GM19023 (cell line): ENCODE measurements at regions not wholly inside any gene's neighbourhood (a gene's known extent, or its start where the extent isn't known, plus 50 kb on each side); places are given as distances from the start of the nearest gene placed in this dataset.
"Not testable (repeated sequence)": the region's sequence is repeated elsewhere in the genome, so short reads cannot be mapped to it uniquely, and the experiment has no call there.

Experiments
- ATAC-seq: cut with Tn5 transposase; IDR thresholded peaks from one replicate; pipeline ENCODE4 v1.9.1; 2021; ENCODE audit warnings: mild to moderate bottlenecking, moderate library complexity; ENCODE audit not compliant: unreplicated experiment

DNA sequence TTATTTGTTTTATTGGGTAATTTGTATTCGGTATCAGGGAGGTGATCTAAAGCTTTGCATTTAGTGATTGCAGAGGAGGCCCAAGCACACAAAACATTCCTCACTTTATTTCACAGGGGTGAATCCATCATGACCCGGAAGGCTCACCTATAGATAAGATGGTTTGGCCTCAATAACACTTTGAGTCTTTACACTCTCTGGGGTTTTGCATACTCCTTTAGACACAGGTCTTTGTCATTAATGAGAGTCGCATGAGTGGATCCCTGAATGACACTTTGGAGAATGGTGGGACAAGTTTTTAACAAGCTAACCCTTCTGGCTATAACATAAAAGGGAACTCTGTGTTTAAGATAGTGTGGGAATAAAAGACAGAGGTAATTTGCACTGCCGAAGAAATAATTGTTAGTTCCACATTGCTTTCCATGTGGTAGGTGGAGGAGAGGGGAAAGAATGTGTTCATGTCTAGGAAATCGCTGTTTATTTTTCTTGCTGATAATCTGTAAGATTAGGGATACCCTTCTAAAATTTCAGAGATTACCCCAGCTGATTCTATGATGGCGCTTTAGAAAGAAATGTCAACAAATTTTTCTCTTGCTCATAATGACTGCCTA, 455.8 kb downstream of the TFEC start:
- ATAC-seq, result no peak

DNA sequence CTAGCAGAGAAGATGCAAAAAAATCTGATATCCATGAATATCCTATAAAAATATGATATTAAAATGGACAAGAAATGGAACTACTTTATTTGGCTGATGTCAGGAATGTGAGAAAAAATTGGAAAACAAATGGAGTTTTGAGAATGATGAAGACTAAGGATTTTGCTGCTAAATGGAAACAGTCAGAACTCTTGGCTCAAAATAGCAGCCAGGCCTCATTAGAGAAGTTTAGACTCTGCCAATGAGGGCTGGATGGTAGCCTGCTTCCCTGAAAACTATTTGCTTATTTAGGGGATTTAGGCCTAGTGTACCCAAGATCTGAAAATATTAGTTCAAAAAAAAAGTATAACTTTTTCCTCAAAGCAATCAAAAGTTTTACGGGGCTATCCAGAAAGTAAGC, 458.5 kb downstream of the TFEC start:
- ATAC-seq, result no peak

DNA sequence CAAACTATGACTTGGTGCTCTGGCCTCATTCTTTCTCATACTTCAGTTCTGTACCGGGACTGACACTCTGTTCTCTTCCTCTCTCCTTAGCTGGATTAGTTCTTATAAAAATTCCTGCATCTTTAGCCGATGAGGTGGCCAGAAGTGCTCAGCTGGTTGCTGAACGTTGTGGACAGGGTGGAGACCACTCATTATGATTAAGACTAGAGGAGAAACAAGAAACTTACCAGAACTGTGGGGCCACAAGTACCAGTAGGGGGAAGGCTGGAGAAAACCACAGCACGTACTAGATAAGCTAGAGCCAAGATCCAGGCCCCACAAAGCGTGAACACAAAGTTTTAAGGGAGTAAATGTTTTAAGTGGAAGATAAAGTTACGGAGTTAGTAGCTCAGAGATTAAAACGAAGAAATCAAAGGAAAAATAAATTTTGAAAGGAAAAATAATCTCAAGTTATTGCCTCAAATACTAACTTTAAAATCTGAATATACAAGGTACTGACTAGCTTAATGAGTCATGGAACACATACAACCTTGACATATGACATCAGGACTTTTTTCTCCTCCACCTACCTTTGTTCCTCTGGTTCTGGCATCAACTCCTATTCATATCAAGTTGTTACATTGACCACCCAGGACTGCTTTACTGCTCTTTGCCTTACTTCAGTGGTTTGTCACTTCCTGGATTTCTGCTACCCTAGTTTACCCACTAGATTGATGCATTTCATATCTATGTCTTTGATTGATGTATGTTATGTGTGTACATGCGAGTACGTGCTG, 469.0 kb downstream of the TFEC start:
- no peak for ATAC-seq

DNA sequence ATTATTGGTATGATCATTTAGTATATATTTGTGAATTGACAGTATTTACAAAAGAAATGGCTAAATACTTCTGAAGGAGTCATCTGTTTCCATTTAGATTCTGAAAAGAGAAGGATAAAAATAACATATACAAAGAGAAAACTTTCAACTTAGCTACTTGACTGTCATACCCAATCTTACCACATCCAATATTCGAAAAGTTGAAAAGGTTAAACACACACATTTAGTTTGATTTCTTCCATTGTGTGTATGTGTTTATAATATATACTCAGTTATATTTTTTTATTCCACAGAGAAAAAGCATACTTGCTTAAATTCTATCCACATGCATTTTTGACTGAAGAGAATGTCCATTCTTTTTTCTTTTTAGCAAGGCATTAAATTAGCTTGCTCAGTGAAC, 470.7 kb downstream of the TFEC start:
- no peak for ATAC-seq

DNA sequence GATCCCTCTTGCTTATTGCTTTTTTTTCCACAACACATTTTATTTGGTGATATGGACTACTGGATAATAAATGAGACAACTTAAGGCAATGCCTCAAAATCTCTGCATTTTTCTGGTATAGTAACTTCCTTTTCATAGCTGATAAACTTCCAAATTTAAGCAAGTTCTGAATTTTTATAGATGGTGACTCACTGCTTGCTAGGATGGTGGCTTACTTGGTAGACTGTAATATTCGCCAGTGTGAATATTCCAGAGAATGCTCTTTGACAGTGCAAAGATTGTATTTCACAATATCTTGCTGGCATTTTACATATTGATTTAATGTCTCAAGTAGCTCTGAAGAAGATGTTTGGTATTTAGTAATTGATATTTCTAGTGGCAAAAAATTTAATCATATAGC, 472.4 kb downstream of the TFEC start:
- no peak for ATAC-seq

DNA sequence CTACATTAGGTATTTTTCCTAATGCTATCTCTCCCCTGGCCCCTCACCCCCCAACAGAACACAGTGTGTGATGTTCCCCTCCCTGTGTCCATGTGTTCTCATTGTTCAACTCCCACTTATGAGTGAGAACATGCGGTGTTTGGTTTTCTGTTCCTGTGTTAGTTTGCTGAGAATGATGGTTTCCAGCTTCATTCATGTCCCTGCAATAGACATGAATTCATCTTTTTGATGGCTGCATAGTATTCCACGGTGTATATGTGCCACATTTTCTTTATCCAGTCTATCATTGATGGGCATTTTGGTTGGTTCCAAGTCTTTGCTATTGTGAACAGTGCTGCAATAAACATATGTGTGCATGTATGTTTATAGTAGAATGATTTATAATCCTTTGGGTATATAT, 473.3 kb downstream of the TFEC start:
- ATAC-seq, result not testable (repeated sequence)

DNA sequence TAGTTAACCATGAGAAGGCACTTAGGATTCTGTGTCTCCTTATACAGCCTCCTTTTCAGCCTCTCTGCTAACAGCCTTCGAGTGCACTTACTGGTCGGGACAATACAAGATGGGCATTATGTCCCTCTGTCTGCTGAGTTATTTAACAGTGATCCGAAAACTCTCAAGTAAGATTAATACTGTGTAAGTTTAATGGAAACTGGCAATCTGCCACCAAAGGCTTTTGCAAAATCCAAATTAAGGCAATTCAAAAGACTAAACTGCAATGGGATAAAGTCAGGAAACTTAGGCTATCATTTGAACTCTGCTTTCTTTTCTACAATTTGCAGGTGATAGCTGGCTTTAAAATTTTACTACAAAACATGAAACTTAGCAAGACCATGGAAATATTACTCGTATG, 477.8 kb downstream of the TFEC start:
- no peak for ATAC-seq

DNA sequence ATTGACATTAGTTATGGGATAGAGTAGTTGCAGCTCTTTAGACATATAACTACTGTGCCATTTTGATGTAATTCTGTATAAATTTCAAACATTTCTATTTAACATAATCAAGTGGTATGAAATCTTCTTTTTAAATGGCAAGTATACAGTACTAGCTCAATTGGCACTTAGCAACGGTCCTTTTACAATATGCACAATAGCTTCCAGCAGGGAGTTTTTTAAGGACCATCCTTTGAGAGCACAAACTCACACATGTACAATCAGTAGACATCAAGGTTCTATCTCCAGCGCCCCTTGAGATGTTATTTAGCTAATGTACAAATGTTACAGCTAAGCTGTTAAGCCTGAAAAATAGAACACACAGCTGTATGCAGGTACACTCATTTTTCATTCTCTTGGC, 480.7 kb downstream of the TFEC start:
- no peak for ATAC-seq

DNA sequence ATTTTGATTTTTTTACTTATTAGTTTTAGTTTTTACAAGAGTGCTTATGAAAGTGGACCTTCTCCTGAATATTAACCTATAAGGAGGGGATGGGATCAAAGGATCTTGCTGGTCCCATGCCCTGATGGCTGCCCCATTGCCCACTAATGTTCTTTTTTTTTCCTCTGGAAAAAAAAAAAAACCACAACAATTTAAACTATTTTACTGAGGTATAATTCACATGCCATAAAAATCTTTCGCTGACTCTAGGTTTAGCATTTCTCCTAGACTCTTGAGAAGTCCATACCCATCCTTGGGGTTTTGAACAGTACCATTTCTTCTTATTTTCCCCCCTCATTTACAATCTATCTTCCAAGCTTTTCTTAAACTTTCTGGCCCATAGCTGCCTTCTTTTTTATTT, 481.8 kb downstream of the TFEC start:
- ATAC-seq, result no peak

DNA sequence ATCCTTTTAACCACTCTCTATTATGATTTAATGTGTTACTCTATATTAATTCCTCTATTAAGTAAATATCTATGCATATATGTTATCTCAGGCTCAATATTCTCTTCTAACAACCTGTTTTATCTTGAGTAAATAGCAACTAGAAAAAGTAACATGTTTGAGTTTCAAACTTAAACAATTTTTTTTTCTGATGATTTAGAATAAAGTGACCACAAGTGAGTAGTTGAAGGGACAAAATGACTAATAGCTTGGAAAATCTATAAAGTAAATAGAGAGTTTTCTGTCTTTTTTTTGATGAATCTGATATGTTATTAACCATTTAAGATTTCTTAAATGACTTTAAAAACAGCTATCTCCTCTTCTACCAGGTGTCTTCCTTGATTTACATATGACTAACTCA, 483.8 kb downstream of the TFEC start:
- no peak for ATAC-seq

DNA sequence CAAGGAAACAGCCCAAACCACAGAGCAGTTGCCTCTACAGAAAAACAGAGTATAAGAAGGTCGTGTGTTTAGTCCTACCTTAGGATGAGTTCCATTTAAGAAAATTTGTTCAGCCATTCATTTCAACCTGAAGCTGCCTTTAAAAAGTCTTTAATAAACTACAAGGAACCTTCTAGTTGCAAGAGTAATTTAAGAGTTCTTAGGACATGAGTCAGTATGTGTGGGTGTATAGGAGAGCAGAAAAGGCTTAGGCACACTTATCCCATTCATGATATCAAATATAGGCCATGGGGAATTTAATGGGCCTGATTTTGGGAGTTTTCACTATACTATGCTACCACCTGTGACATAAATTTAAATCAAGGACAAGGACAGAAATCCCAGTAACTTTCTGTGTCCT, 496.8 kb downstream of the TFEC start:
- no peak for ATAC-seq

DNA sequence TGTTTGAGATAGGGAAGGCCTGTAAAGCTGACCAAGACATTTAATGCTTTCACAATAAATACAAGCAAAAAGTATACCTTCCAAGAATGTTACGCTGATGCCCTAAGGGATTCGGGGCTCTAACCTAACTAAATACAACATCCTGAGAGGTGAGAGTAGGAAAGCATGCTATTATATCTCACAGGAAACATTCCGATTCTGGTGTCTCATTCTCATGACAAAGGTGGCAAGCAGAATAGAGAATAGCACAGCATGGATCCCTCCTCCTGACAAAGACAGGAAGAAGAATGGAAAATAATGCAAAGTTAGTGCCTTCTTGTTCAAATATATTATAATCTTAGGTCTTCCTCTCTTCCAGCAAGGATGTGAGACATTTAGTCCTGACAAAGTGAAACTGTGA, 504.3 kb downstream of the TFEC start:
- no peak for ATAC-seq

DNA sequence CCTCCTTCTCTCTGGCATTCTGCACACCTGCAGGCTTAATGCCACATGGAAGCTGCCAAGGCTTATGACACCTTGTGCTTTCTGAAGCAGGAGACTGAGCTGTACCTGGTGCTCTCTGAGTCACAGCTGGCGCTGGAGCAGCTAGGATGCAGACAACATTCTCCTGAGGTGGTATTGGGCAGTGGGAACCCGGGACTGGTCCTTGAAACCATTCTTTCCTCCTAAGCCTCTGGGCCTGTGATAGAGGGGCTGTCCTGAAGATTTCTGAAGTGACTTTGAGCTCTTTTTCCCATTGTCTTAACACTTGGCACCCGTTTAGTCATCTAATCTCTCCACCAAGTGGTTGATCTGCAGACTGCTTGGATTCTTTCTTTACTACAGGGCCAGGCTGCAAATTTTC, 508.4 kb downstream of the TFEC start:
- no peak for ATAC-seq

DNA sequence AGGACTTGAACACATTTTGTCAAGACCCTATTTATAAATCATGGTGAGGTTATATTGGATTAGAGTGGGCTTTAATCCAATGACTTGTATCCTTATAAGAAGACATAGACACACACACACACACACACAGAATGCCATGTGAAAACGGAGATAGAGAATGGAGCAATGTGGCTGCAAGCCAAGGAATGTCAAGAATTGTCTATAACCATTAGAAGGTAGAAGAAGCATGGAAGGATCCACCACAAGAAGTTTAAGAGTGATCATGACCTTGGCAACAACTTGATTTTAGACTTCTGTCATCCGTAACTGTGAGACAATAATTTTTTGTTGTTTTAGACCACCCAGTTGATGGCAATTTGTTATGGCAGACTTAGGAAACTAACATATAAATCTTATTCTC, 514.2 kb downstream of the TFEC start:
- no peak for ATAC-seq

DNA sequence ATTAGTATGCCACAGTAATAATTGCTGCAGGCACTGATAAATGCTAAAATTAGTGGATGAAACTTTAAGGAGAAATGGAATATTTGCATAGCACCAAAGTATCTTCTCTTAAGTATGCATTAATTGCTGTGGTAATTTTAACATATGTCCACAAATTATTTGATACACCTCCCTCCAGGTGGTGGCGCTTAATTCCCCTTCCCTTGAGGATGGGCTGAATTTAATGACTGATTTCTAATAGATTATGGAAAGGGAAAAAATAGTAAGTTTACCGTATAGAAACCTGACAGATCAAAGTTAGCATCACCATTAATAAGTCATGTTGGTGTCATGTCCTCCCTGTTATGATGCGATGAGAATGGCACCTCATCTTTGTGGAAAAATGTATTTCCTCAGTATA, 519.2 kb downstream of the TFEC start:
- ATAC-seq, result no peak

DNA sequence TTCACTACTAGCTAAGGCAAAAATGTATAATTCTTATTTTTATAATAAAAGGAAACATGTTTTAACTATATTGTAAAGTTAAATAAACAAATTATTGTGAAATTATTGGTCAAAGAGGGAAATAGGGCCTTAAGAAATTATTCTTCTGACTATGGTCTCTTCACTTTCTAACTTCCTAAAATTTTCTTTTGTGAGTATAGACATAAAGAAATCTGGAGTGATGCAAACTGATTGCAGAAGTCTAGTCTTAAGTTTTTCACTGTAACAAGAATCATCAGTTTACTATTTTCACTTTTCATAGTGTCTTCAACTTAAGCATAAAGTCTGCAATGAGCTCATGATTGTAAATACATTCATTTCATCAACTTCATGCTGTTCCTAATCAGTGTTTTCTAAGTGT, 525.4 kb downstream of the TFEC start:
- no peak for ATAC-seq

DNA sequence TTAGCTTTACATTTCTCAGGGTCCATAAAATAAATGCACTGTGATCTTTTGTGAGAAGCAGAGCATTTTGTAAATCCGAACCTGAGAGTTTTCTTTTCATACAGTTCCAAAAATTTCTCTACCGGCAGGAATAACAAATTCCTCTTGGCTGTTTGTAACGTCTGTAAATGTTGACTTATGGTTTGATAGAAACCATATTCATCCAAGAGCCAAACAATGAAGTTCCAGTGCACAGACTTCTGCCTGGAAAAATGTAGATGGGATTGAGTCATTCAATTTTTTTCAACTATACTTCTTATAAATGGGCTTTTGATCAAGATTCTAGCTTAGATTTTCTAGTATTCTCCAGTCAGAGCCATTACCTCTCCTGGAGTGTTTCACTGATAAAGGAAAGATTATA, 530.6 kb downstream of the TFEC start:
- ATAC-seq, result no peak

DNA sequence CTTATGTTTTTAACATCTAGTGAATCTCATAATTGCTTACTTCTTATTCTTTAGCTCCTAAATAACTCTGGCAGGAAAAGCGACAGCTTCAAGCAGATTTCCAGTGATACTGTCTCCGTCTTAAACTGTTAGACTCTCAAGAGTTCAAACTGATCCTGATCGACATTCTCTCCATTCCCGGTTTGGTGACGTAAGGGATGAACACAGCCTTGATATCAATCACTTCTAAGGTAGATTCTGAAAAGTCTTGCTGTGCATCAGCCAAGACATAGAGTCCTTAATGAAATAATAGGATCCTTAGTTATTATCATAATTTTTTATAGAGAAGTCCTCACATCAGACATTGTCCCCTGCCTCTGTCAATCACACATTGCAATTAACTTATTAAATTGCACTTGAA, 534.6 kb downstream of the TFEC start:
- no peak for ATAC-seq

DNA sequence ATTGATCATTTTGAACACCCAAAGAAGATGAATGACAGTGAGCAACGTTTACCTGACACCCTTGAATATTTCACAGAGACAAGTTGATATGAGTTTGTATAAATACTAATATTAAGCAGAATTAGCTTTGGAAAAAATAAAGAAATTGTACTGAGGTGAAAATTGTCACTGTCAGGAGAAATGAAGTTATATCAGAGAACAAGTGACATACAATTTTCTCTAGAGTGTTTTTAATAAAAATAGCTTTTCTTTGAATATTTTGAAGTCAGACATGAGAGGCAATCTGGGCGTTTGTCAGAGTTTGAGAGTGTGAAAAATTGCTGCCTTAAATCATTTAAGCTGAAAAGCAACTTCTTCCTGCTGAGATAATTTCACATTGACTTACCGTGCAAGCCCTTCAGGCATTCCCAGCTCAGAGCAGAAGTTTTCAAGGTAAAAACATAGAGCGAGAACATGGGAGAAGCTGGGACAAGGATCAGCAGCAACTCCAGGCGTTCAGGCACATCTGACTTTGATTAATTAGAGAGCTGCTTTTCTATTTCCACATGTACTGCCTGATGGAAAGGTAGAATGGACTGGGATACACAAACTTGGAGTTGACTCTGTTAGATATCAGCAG, 535.9 kb downstream of the TFEC start:
- no peak for ATAC-seq

DNA sequence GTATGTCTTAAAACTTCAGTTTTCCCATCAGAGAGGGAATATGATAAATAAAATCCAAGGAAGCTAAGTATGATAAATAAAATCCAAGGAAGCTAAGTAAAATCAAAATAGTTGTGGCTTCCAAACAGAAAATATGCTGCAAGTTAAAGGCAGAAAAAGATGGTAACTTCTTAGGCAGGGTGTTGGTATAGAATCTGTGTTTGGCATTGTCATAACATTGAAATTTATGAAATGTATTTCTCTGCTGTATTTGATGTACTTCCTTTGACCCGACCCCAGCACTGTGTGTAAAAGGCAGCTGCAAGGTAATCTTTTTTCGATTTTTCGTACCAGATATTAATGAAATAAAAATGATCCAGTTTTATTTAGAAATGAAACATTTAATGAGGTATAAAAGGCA, 537.2 kb downstream of the TFEC start:
- no peak for ATAC-seq

DNA sequence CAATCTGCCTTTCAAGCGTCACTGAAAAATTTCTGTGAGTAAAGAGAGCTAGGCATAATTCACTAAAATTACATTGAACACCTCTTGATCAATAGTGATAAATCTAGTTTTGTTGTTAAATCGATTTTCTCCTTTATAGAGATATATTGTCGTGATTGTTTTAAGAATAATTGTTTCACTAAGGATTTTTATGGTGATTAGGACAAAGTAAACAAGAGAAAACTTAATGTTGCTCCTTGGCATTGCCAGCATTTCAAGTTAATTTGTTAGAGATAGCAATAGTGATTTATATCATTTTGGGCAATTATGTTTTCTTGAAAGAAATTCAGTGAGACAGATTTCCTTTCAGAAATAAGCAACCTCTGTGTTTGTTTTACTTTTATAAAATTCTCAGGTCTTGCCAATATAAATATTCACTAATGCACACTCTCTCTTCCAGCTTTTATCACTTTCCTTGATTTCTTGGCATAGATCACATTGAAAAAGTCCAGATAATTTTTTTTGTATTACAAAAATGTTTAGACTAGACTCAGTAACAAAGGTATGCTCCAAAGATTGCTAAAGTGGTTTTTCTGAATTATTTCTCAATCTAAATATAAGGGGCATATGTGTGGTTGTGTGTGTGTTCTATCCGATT, 538.7 kb downstream of the TFEC start:
- no peak for ATAC-seq

DNA sequence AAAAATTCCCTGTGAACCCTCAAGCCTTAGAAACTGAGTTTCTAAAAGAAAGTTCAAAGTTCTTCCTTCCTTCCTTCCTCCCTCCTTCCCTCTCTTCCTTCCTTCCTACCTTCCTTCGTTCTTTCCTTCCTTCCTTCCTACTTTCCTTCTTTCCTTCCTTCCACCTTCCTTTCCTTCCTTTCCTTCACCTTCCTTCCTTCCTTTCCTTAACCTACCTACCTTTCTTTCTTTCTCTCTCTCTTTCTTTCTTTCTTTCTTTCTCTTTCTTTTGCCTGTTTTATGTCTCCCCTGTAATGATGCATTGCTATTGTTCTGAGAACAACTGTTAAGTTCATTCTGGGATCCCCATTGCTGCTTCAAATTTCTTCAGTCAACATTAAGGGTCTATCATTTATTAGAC, 551.1 kb downstream of the TFEC start:
- no peak for ATAC-seq
